CD4-positive, alpha-beta T cell treated with Interleukin-17A for 4 hours (primary cell): ENCODE measurements at regions not wholly inside any gene's neighbourhood (a gene's known extent, or its start where the extent isn't known, plus 50 kb on each side); places are given as distances from the start of the nearest gene placed in this dataset.

Source experiments
- DNase-seq: peaks from one replicate; pipeline ENCODE4 v3.0.0-alpha.2; 2020; ENCODE audit warnings: mixed read lengths

- no peak for DNase-seq
These were observed 157.0 kb upstream of the NDUFV2 start for GRCh38 chr18:8945514-8945913.

GRCh38 chr18:8946066-8946838, 156.2 kb upstream of the NDUFV2 start:
- DNase-seq: no peak

GRCh38 chr18:8947566-8947965, 154.9 kb upstream of the NDUFV2 start:
- DNase-seq: no peak

GRCh38 chr18:8948011-8948410, 154.5 kb upstream of the NDUFV2 start:
- DNase-seq: no peak

GRCh38 chr18:8948471-8949149, 153.9 kb upstream of the NDUFV2 start:
- DNase-seq: no peak

GRCh38 chr18:8949206-8949605, 153.3 kb upstream of the NDUFV2 start:
- DNase-seq: no peak

GRCh38 chr18:8951491-8951890, 151.0 kb upstream of the NDUFV2 start:
- DNase-seq: no peak

GRCh38 chr18:8952174-8952573, 150.3 kb upstream of the NDUFV2 start:
- DNase-seq: no peak

GRCh38 chr18:8952769-8953760, 149.4 kb upstream of the NDUFV2 start:
- DNase-seq: no peak

- DNase-seq: no peak
These were observed 144.8 kb upstream of the NDUFV2 start for GRCh38 chr18:8957731-8958130.

- no peak for DNase-seq
These were observed 143.8 kb upstream of the NDUFV2 start for GRCh38 chr18:8958660-8959059.

- DNase-seq: no peak
These were observed 142.9 kb upstream of the NDUFV2 start for GRCh38 chr18:8959551-8960135.

GRCh38 chr18:8960740-8961657, 141.5 kb upstream of the NDUFV2 start:
- no peak for DNase-seq

GRCh38 chr18:8962192-8962779, 140.2 kb upstream of the NDUFV2 start:
- DNase-seq: no peak

- DNase-seq: no peak
These were observed 139.5 kb upstream of the NDUFV2 start for GRCh38 chr18:8962855-8963635.

GRCh38 chr18:8963876-8964275, 138.6 kb upstream of the NDUFV2 start:
- DNase-seq: no peak

- no peak for DNase-seq
These were observed 137.1 kb upstream of the NDUFV2 start for GRCh38 chr18:8965398-8965797.

- no peak for DNase-seq
These were observed 135.7 kb upstream of the NDUFV2 start for GRCh38 chr18:8966821-8967220.

GRCh38 chr18:8967573-8967972, 134.9 kb upstream of the NDUFV2 start:
- DNase-seq: no peak

GRCh38 chr18:8969639-8970390, 132.7 kb upstream of the NDUFV2 start:
- no peak for DNase-seq
